ENCODE measurements at regions not wholly inside any gene's neighbourhood (a gene's known extent, or its start where the extent isn't known, plus 50 kb on each side); places are given as distances from the start of the nearest gene placed in this dataset.
A peak's percentile ranks its signal among the peaks of the same experiment; 100 is the strongest.

GRCh38 chr6:122284848-122285247, 114.6 kb upstream of the HSF2 start:
- no peak overlapping the region for H2AFZ ChIP-seq (ENCODE audit: low read length)
- H3K9me3 ChIP-seq (ENCODE audit: low read length) = no peaks in the 10 kb centered on the region
- no peaks in the 10 kb centered on the region for H3K27me3 ChIP-seq (ENCODE audit: control insufficient read depth in 1 of 2, insufficient read depth in 2 of 2, low read length in 2 of 2)
- intact Hi-C loops (cut with micrococcal nuclease; ENCODE audit: unreplicated experiment) = no loop called here
- in situ Hi-C loops (cut with HindIII; ENCODE audit: extremely low pct_ligation_motif_present, low pct_unique_long_range_greater_than_20kb) = no loop called here
- H3K9ac ChIP-seq (ENCODE audit: insufficient read depth, low read depth, low read length) = no peak overlapping the region
- DNase-seq (ENCODE audit: low spot score) = no peak
- BruUV-seq (replicated peaks) = no TSS peak
- H3K4me3 ChIP-seq (replicated peaks in 1 of 3; ENCODE audit: insufficient read depth in 1 of 3, low read depth in 2 of 3, low read length in 3 of 3) = no peak overlapping the region
- no peaks in the 10 kb centered on the region for H4K20me1 ChIP-seq (ENCODE audit: insufficient read depth, low read length)
- 5% methylated on average over 1 of the region's 1 CpG for WGBS (ENCODE audit: low lambda C conversion rate)
- POLR2A ChIA-PET = no interaction called here
- H3K4me1 ChIP-seq (ENCODE audit: insufficient read depth, low read length) = no peaks in the 10 kb centered on the region
- H3K4me2 ChIP-seq (ENCODE audit: low read depth, low read length) = no peak overlapping the region
- no peak for TF ChIP-seq ZNF556 (CRISPR knock-in tag; IDR thresholded peaks at IDR 0.05; ENCODE audit: borderline replicate concordance)
- TF ChIP-seq, protein P1, sequence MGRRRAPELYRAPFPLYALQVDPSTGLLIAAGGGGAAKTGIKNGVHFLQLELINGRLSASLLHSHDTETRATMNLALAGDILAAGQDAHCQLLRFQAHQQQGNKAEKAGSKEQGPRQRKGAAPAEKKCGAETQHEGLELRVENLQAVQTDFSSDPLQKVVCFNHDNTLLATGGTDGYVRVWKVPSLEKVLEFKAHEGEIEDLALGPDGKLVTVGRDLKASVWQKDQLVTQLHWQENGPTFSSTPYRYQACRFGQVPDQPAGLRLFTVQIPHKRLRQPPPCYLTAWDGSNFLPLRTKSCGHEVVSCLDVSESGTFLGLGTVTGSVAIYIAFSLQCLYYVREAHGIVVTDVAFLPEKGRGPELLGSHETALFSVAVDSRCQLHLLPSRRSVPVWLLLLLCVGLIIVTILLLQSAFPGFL (CRISPR knock-in tag; IDR thresholded peaks at IDR 0.05) = no peak
- TF ChIP-seq ZNF747 (CRISPR knock-in tag; IDR thresholded peaks at IDR 0.05; ENCODE audit: borderline replicate concordance) = no peak
- TF ChIP-seq DNMT3B (CRISPR knock-in tag; conservative IDR thresholded peaks at IDR 0.05) = no peak
- no peak for TF ChIP-seq HMGA1 (CRISPR knock-in tag; conservative IDR thresholded peaks at IDR 0.05)
- TF ChIP-seq ZNF350 (CRISPR knock-in tag; IDR thresholded peaks at IDR 0.05; ENCODE audit: borderline replicate concordance, low read depth) = no peak
- FAIRE-seq = no peak
- no peaks in the 10 kb centered on the region for H3K36me3 ChIP-seq (replicated peaks in 1 of 2; ENCODE audit: control insufficient read depth in 1 of 2, insufficient read depth in 2 of 2, low read length in 2 of 2)
- no peaks in the 10 kb centered on the region for H3K79me2 ChIP-seq (ENCODE audit: insufficient read depth, low read length)
- ATAC-seq = no peak
- CTCF ChIA-PET (ENCODE audit: low intra/inter-chr PET ratio, low total read pairs) = no interaction called here
- H3K27ac ChIP-seq (ENCODE audit: extremely low read length, insufficient read depth, low read length) = no peak overlapping the region

DNA sequence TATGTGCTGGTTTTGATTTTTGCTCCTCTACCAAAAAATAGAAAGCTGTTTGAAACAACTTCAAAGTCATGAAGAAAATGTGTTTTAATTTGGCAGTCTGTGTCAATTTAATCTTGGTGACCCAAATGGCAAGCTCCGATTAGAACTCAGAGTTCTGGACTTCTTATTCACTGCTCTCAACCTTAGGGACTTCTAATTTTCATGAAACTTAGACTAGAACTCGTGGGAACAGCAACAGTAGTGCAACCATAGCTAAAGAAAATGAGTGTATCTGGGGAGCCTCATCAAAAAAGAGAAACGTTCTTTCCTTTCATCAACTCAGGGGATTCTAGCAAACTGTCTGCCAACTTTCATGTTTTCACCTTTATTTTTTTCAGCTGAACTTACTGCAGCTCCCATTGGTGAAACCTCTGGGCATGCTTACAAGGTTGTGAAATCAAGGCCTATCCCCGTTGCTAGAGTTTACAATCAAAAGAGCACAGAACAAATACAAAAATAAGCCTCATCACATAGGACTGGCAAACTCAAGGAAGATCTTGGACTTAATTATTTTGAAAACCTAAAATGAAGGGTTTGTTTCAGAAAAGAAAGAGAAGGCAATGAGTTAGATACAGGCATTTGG, 114.0 kb upstream of the HSF2 start:
- no peak for FAIRE-seq
- BruUV-seq (replicated peaks) = no TSS peak
- WGBS (ENCODE audit: low lambda C conversion rate) = 9% methylated on average over 4 of the region's 4 CpGs
- no peak overlapping the region for H3K27ac ChIP-seq (ENCODE audit: extremely low read length, insufficient read depth, low read length)
- no peak overlapping the region for H3K4me2 ChIP-seq (ENCODE audit: low read depth, low read length)
- intact Hi-C loops (cut with micrococcal nuclease; ENCODE audit: unreplicated experiment) (no loop called here), in situ Hi-C loops (cut with HindIII; ENCODE audit: extremely low pct_ligation_motif_present, low pct_unique_long_range_greater_than_20kb) (no loop called here)
- ChIA-PET CTCF (ENCODE audit: low intra/inter-chr PET ratio, low total read pairs) (no interaction called here), POLR2A (no interaction called here)
- no peak overlapping the region for H3K9ac ChIP-seq (ENCODE audit: insufficient read depth, low read depth, low read length)
- peak overlapping the region; percentile 11 for H2AFZ ChIP-seq (ENCODE audit: low read length)
- no peak for ATAC-seq
- H3K36me3 ChIP-seq (replicated peaks in 1 of 2; ENCODE audit: control insufficient read depth in 1 of 2, insufficient read depth in 2 of 2, low read length in 2 of 2) = no peaks in the 10 kb centered on the region
- H4K20me1 ChIP-seq (ENCODE audit: insufficient read depth, low read length) = no peaks in the 10 kb centered on the region
- no peak overlapping the region for H3K4me3 ChIP-seq (replicated peaks in 1 of 3; ENCODE audit: insufficient read depth in 1 of 3, low read depth in 2 of 3, low read length in 3 of 3)
- no peaks in the 10 kb centered on the region for H3K79me2 ChIP-seq (ENCODE audit: insufficient read depth, low read length)
- H3K9me3 ChIP-seq (ENCODE audit: low read length) = no peaks in the 10 kb centered on the region
- H3K4me1 ChIP-seq (ENCODE audit: insufficient read depth, low read length) = no peaks in the 10 kb centered on the region
- no peaks in the 10 kb centered on the region for H3K27me3 ChIP-seq (ENCODE audit: control insufficient read depth in 1 of 2, insufficient read depth in 2 of 2, low read length in 2 of 2)
- DNase-seq (ENCODE audit: low spot score) = no peak
- no peak for TF ChIP-seq NR2F2 (IDR thresholded peaks at IDR 0.05; ENCODE audit: borderline replicate concordance, low read depth)
- TF ChIP-seq ZNF329 (CRISPR knock-in tag; IDR thresholded peaks at IDR 0.05; ENCODE audit: low read depth) = no peak
- no peak for TF ChIP-seq KLF13 (CRISPR knock-in tag; IDR thresholded peaks at IDR 0.05)
- no peak for TF ChIP-seq HDAC6 (IDR thresholded peaks at IDR 0.05; ENCODE audit: low read depth, low read length)
- TF ChIP-seq TFDP2 (CRISPR knock-in tag; IDR thresholded peaks at IDR 0.05) = no peak
- no peak for TF ChIP-seq FIP1L1 (IDR thresholded peaks at IDR 0.05; ENCODE audit: borderline replicate concordance, insufficient read depth, low read depth, low read length)
- TF ChIP-seq SMAD3 (CRISPR knock-in tag; IDR thresholded peaks at IDR 0.05) = no peak
- TF ChIP-seq, protein P2, sequence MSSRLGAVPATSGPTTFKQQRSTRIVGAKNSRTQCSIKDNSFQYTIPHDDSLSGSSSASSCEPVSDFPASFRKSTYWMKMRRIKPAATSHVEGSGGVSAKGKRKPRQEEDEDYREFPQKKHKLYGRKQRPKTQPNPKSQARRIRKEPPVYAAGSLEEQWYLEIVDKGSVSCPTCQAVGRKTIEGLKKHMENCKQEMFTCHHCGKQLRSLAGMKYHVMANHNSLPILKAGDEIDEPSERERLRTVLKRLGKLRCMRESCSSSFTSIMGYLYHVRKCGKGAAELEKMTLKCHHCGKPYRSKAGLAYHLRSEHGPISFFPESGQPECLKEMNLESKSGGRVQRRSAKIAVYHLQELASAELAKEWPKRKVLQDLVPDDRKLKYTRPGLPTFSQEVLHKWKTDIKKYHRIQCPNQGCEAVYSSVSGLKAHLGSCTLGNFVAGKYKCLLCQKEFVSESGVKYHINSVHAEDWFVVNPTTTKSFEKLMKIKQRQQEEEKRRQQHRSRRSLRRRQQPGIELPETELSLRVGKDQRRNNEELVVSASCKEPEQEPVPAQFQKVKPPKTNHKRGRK (CRISPR knock-in tag; IDR thresholded peaks at IDR 0.05) = no peak
- TF ChIP-seq, protein P3, sequence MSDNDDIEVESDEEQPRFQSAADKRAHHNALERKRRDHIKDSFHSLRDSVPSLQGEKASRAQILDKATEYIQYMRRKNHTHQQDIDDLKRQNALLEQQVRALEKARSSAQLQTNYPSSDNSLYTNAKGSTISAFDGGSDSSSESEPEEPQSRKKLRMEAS (IDR thresholded peaks at IDR 0.05) = no peak
- no peak for TF ChIP-seq NCOA1 (CRISPR knock-in tag; IDR thresholded peaks at IDR 0.05)
